H1 (cell line): ENCODE measurements at regions not wholly inside any gene's neighbourhood (a gene's known extent, or its start where the extent isn't known, plus 50 kb on each side); places are given as distances from the start of the nearest gene placed in this dataset.

ENCODE experiments used
- BCL11A ChIP-seq, 2 experiments: IDR thresholded peaks; one replicate each; pipeline ENCODE4 v1.6.1; 2011; ENCODE audit warnings: low read depth in 2 of 2, low read length in 2 of 2, mild to moderate bottlenecking in 2 of 2
- EGR1 ChIP-seq: IDR thresholded peaks from 2 replicates; pipeline ENCODE4 v1.6.1; 2011; ENCODE audit warnings: low read depth, low read length, borderline replicate concordance
- SP1 ChIP-seq: IDR thresholded peaks from 2 replicates; pipeline ENCODE4 v1.6.1; 2011; ENCODE audit warnings: low read depth, low read length
- TF ChIP-seq, protein P1 (sequence below): IDR thresholded peaks from 2 replicates; pipeline ENCODE4 v1.6.1; 2011; ENCODE audit warnings: low read depth, mild to moderate bottlenecking, low read length; ENCODE audit not compliant: insufficient read depth
- TF ChIP-seq, protein P2 (sequence below): IDR thresholded peaks from 2 replicates; pipeline ENCODE4 v1.6.1; 2012; ENCODE audit warnings: low read length, inconsistent platforms

DNA sequence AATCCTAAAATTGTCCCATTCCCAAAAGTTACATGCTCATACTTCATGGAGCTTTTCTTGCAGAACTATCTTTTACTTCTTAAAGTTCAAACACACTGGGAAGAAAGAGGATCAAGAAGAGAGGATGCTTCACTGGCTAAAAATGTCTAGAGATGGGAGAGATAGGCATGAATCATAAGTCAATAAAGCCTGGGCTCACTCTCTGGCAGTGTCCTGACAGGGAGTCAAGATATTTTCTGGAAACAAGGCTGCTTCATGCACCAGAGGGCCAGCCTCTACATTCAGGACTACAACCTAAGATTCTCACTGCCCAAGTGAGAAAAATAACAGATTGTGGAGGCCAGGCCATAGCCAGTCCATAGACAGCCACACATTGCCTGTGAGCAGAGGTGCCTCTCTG, 1358.4 kb downstream of the EFNA5 start (continued):
- TF ChIP-seq, protein P1, sequence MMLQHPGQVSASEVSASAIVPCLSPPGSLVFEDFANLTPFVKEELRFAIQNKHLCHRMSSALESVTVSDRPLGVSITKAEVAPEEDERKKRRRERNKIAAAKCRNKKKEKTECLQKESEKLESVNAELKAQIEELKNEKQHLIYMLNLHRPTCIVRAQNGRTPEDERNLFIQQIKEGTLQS: no peak
- no peak for TF ChIP-seq BCL11A (IDR thresholded peaks at IDR 0.05; ENCODE audit: low read depth in 2 of 2, low read length in 2 of 2)
- TF ChIP-seq EGR1: no peak
- TF ChIP-seq, protein P2, sequence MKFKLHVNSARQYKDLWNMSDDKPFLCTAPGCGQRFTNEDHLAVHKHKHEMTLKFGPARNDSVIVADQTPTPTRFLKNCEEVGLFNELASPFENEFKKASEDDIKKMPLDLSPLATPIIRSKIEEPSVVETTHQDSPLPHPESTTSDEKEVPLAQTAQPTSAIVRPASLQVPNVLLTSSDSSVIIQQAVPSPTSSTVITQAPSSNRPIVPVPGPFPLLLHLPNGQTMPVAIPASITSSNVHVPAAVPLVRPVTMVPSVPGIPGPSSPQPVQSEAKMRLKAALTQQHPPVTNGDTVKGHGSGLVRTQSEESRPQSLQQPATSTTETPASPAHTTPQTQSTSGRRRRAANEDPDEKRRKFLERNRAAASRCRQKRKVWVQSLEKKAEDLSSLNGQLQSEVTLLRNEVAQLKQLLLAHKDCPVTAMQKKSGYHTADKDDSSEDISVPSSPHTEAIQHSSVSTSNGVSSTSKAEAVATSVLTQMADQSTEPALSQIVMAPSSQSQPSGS: no peak
- TF ChIP-seq SP1: no peak
